Gastroesophageal sphincter (tissue), 4 donors: ENCODE measurements at regions not wholly inside any gene's neighbourhood (a gene's known extent, or its start where the extent isn't known, plus 50 kb on each side); places are given as distances from the start of the nearest gene placed in this dataset.
"Not testable (repeated sequence)": the region's sequence is repeated elsewhere in the genome, so short reads cannot be mapped to it uniquely, and the experiment has no call there.

Source experiments
- ATAC-seq: fragments of 150-250 bp; one replicate; pipeline ENCODE4 v1.9.1; 2016; ENCODE audit warnings: mild to moderate bottlenecking, moderate library complexity
- H3K27ac ChIP-seq, 4 donors: fragments of 200-600 bp; sonication (generic) in 3 of 4; 1 replicate in 3 of 4; 2 replicates in 1 of 4; pipeline ENCODE4 v1.5.1; 2016 to 2019
- H3K27me3 ChIP-seq: fragments of 200-600 bp; sonication (generic); one replicate; pipeline ENCODE4 v1.5.1; 2019
- H3K36me3 ChIP-seq, 2 donors: fragments of 200-600 bp; sonication (generic); one replicate each; pipeline ENCODE4 v1.5.1; 2019; ENCODE audit warnings: control low read depth in 1 of 2
- H3K4me1 ChIP-seq, 3 donors: fragments of 200-600 bp; sonication (generic); 1 replicate in 2 of 3; 2 replicates in 1 of 3; pipeline ENCODE4 v1.5.1; 2016 to 2019; ENCODE audit warnings: control low read depth in 2 of 3
- H3K4me3 ChIP-seq, 2 donors: fragments of 200-600 bp; sonication (generic); one replicate each; pipeline ENCODE4 v1.5.1; 2019; ENCODE audit warnings: mild to moderate bottlenecking in 1 of 2, moderate library complexity in 1 of 2
- H3K9me3 ChIP-seq, 3 donors: fragments of 200-600 bp; sonication (generic); one replicate each; pipeline ENCODE4 v1.5.1; 2017 to 2019; ENCODE audit warnings: control low read depth in 2 of 3
- EP300 ChIP-seq: sonication (generic); formaldehyde crosslinking; IDR thresholded peaks from one replicate; pipeline ENCODE4 v1.6.1; 2017; ENCODE audit warnings: antibody characterized with exemption, mild to moderate bottlenecking
- POLR2A ChIP-seq, 2 donors: fragments of 450-650 bp; IDR thresholded peaks; one replicate each; pipeline ENCODE4 v1.6.1; 2017; ENCODE audit warnings: antibody characterized with exemption in 2 of 2, mild to moderate bottlenecking in 2 of 2, moderate library complexity in 1 of 2
- POLR2AphosphoS5 ChIP-seq: sonication (generic); formaldehyde crosslinking; IDR thresholded peaks from one replicate; pipeline ENCODE4 v1.6.1; 2017; ENCODE audit warnings: antibody characterized with exemption
- WGBS, 2 donors: methylation state at CpG; one replicate each; pipeline ENCODE4 v1.1.5; 2018; ENCODE audit warnings: low coverage in 1 of 2; 5-methylcytosine and 5-hydroxymethylcytosine counted together
- TF ChIP-seq, protein P1 (sequence below), 4 experiments: fragments of 200-600 bp in 2 of 4; fragments of 450-650 bp in 2 of 4; sonication (generic) in 1 of 4; IDR thresholded peaks; one replicate each; pipeline ENCODE4 v1.5.1; 2017 to 2019; ENCODE audit warnings: antibody characterized with exemption in 4 of 4, mild to moderate bottlenecking in 2 of 4, moderate library complexity in 2 of 4

DNA sequence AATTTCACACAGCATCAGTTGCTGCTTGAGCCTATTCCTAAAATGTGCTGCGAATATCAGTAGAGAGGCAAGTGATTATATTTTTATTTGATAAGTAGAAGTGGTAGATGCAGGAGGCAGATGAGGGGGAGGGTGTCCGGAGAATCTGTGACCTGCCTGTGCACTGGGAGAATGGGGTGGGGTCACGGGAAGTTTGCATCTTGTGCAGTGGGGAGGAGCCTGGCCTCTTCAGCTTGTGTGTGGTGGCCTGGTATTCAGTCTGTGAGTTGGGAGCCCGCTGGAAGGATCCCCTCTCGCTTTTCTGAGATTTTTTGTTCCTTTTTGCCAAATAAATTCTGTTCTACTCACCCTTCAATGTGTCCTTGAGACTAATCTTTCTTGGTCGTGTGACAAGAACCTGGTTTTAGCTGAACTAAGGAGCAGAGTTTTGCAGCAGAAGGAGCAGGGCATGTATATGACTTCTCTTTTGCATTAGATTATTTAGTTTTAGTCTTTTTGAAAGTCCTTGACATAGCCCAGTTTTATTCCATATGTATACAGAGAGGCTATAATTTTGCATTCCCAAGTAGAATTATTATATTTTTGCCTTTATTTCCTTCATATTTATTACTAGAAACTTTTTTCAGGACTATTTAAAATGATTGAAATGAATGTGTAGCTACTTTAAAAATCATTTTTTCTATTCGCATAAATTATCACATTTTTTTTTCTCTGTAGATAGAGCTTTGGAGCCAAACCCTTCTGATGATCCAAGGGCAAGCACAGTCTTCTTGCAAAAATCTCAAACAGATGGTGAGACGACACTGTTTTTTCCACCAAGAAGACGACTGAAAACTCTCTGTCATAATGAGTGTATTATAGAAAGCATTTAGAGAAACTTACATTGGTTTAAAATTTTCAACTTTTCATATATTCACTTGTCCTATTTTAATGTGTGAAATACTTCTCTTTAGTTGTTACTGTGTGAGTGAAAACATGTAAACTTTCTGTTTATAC, 1257.2 kb downstream of the UQCRFS1 start:
- no peaks in the 10 kb centered on the region for H3K27me3 ChIP-seq
- ATAC-seq, result no peak

GRCh38 chr19:27942607-27943006, 1270.3 kb downstream of the UQCRFS1 start:
- not testable (repeated sequence) for H3K4me1 ChIP-seq, H3K36me3 ChIP-seq, ATAC-seq, H3K27me3 ChIP-seq, H3K4me3 ChIP-seq, H3K27ac ChIP-seq
- 78 to 79% methylated on average over 4 of the region's 4 CpGs for WGBS, 2 donors
- peaks cover 0 to 27% (median 0%) of the 10 kb centered on the region in 3 donors for H3K9me3 ChIP-seq

More for the DNA sequence above, 1257.2 kb downstream of the UQCRFS1 start:
- H3K36me3 ChIP-seq, result no peaks in the 10 kb centered on the region
- no peaks in the 10 kb centered on the region for H3K9me3 ChIP-seq
- WGBS, 2 donors, result 37 to 49% methylated on average over 8 to 9 of the region's 9 CpGs
- no peaks in the 10 kb centered on the region for H3K4me1 ChIP-seq
- TF ChIP-seq EP300 (no peak), POLR2AphosphoS5 (no peak), POLR2A (IDR thresholded peaks at IDR 0.05) (no peak)
- TF ChIP-seq, protein P1, sequence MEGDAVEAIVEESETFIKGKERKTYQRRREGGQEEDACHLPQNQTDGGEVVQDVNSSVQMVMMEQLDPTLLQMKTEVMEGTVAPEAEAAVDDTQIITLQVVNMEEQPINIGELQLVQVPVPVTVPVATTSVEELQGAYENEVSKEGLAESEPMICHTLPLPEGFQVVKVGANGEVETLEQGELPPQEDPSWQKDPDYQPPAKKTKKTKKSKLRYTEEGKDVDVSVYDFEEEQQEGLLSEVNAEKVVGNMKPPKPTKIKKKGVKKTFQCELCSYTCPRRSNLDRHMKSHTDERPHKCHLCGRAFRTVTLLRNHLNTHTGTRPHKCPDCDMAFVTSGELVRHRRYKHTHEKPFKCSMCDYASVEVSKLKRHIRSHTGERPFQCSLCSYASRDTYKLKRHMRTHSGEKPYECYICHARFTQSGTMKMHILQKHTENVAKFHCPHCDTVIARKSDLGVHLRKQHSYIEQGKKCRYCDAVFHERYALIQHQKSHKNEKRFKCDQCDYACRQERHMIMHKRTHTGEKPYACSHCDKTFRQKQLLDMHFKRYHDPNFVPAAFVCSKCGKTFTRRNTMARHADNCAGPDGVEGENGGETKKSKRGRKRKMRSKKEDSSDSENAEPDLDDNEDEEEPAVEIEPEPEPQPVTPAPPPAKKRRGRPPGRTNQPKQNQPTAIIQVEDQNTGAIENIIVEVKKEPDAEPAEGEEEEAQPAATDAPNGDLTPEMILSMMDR (IDR thresholded peaks at IDR 0.05), result no peak
- no peak overlapping the region for H3K4me3 ChIP-seq
- H3K27ac ChIP-seq, result no peak overlapping the region

GRCh38 chr19:27936139-27936538, 1276.8 kb downstream of the UQCRFS1 start:
- peaks cover 6% of the 10 kb centered on the region for H3K27me3 ChIP-seq
- no peaks in the 10 kb centered on the region for H3K4me1 ChIP-seq
- 43% methylated on average over 1 of the region's 1 CpG; no CpG with 5 or more reads in 1 of the 2 donors for WGBS, 2 donors
- no peak for TF ChIP-seq POLR2AphosphoS5
- H3K9me3 ChIP-seq, result no peaks in the 10 kb centered on the region
- no peak for ATAC-seq
- no peak overlapping the region for H3K27ac ChIP-seq
- H3K36me3 ChIP-seq, result no peaks in the 10 kb centered on the region
- no peak overlapping the region for H3K4me3 ChIP-seq

GRCh38 chr19:27935669-27936068, 1277.3 kb downstream of the UQCRFS1 start:
- Histone ChIP-seq H3K9me3 (no peaks in the 10 kb centered on the region), H3K4me3 (no peak overlapping the region), H3K27ac (no peak overlapping the region), H3K4me1 (no peaks in the 10 kb centered on the region), H3K27me3 (peaks cover 6% of the 10 kb centered on the region), H3K36me3 (no peaks in the 10 kb centered on the region)
- ATAC-seq, result no peak
- no peak for TF ChIP-seq POLR2A (IDR thresholded peaks at IDR 0.05)
- TF ChIP-seq EP300, result no peak
- TF ChIP-seq, protein P1 (IDR thresholded peaks at IDR 0.05), result no peak
- no peak for TF ChIP-seq POLR2AphosphoS5

DNA sequence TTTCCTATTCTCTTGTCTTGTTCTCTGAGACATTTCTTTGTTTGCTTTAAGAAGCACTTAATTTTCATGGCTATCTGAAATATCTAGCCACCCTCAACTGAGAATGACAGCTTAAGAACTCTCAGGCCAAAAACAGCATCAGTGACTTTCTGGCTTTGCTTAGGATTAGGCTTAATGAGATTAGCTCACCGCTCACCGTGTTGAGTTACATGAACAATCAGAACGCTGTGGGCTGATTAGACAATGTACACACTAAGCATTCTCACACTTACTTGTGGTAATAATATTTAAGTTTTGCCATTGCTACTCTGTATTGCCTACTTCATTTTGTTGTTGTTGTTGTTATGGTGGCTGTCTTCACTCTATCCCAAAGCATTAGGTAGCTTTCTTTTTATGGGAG, 1283.6 kb downstream of the UQCRFS1 start:
- Histone ChIP-seq H3K9me3 (no peaks in the 10 kb centered on the region), H3K4me1 (no peaks in the 10 kb centered on the region), H3K27me3 (no peaks in the 10 kb centered on the region), H3K36me3 (no peaks in the 10 kb centered on the region), H3K27ac (no peak overlapping the region), H3K4me3 (no peak overlapping the region)
- 58 to 61% methylated on average over 3 of the region's 3 CpGs for WGBS, 2 donors
- no peak for ATAC-seq
- TF ChIP-seq EP300 (no peak), POLR2A (IDR thresholded peaks at IDR 0.05) (no peak), POLR2AphosphoS5 (no peak)
- TF ChIP-seq, protein P1 (IDR thresholded peaks at IDR 0.05), result no peak

DNA sequence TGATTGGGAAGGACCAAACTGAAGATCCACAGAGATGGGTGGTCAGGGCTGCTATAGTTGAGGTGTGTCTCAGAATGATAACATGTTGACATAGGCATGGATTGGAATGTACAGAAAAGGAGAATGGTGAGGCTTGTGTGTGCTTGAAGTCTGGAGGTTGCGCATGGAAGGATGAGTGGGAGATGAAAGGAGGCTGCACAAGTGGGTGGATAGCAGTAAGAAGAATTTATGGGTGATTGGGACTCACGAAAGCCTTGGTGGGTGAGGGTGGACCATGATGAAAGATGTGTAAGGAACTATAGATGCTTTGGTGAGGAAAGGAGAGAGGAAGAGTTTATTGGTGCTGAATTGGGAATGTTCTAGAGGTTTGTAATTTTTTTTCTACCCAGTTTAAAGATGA, 1287.7 kb downstream of the UQCRFS1 start:
- Histone ChIP-seq H3K4me3 (no peak overlapping the region), H3K27ac (no peak overlapping the region), H3K27me3 (no peaks in the 10 kb centered on the region), H3K9me3 (no peaks in the 10 kb centered on the region), H3K36me3 (no peaks in the 10 kb centered on the region), H3K4me1 (no peaks in the 10 kb centered on the region)
- ATAC-seq, result no peak
- WGBS, 2 donors, result 55 to 66% methylated on average over 2 of the region's 2 CpGs
- TF ChIP-seq POLR2A (IDR thresholded peaks at IDR 0.05), result no peak
- TF ChIP-seq, protein P1 (IDR thresholded peaks at IDR 0.05), result no peak
